ENCODE measurements at regions not wholly inside any gene's neighbourhood (a gene's known extent, or its start where the extent isn't known, plus 50 kb on each side); places are given as distances from the start of the nearest gene placed in this dataset.

- TF ChIP-seq GABPA (IDR thresholded peaks at IDR 0.05; ENCODE audit: low read depth): no peak
- TF ChIP-seq, protein P1, sequence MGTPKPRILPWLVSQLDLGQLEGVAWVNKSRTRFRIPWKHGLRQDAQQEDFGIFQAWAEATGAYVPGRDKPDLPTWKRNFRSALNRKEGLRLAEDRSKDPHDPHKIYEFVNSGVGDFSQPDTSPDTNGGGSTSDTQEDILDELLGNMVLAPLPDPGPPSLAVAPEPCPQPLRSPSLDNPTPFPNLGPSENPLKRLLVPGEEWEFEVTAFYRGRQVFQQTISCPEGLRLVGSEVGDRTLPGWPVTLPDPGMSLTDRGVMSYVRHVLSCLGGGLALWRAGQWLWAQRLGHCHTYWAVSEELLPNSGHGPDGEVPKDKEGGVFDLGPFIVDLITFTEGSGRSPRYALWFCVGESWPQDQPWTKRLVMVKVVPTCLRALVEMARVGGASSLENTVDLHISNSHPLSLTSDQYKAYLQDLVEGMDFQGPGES (IDR thresholded peaks at IDR 0.05; ENCODE audit: low read depth, low read length): no peak
- no peak for TF ChIP-seq USF2 (IDR thresholded peaks at IDR 0.05; ENCODE audit: borderline replicate concordance, low read depth, low read length)
- TF ChIP-seq POLR2AphosphoS5 (IDR thresholded peaks at IDR 0.05; ENCODE audit: low read depth, low read length): no peak
- no peak for TF ChIP-seq TCF12 (IDR thresholded peaks at IDR 0.05)
- no peak for TF ChIP-seq JUND (IDR thresholded peaks at IDR 0.05)
- TF ChIP-seq MXI1 (IDR thresholded peaks at IDR 0.05; ENCODE audit: low read depth, low read length): no peak
- TF ChIP-seq, protein P2, sequence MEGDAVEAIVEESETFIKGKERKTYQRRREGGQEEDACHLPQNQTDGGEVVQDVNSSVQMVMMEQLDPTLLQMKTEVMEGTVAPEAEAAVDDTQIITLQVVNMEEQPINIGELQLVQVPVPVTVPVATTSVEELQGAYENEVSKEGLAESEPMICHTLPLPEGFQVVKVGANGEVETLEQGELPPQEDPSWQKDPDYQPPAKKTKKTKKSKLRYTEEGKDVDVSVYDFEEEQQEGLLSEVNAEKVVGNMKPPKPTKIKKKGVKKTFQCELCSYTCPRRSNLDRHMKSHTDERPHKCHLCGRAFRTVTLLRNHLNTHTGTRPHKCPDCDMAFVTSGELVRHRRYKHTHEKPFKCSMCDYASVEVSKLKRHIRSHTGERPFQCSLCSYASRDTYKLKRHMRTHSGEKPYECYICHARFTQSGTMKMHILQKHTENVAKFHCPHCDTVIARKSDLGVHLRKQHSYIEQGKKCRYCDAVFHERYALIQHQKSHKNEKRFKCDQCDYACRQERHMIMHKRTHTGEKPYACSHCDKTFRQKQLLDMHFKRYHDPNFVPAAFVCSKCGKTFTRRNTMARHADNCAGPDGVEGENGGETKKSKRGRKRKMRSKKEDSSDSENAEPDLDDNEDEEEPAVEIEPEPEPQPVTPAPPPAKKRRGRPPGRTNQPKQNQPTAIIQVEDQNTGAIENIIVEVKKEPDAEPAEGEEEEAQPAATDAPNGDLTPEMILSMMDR (IDR thresholded peaks at IDR 0.05): no peak
Observed at GRCh38 chr4:108247387-108248049, 78.8 kb upstream of the LEF1 start (continued).

- H3K27ac ChIP-seq (ENCODE audit: low read depth in 2 of 2, low read length in 1 of 2): no peak overlapping the region
- H3K9me2 ChIP-seq: no peaks in the 10 kb centered on the region
- ChIA-PET CTCF (no interaction called here), POLR2A (no interaction called here)
- 8% methylated on average over 2 of the region's 2 CpGs for WGBS (ENCODE audit: low lambda C conversion rate)
- no peak overlapping the region for H3K9ac ChIP-seq
- no peak for DNase-seq
- TF ChIP-seq USF1 (IDR thresholded peaks at IDR 0.05; ENCODE audit: borderline replicate concordance, low read depth) (no peak), NRF1 (IDR thresholded peaks at IDR 0.05; ENCODE audit: low read depth, low read length) (no peak), SMC3 (IDR thresholded peaks at IDR 0.05; ENCODE audit: low read depth, low read length) (no peak), SIN3A (IDR thresholded peaks at IDR 0.05; ENCODE audit: borderline replicate concordance, low read depth, low read length) (no peak), GABPA (IDR thresholded peaks at IDR 0.05; ENCODE audit: low read depth) (no peak), GATA2 (CRISPR knock-in tag; IDR thresholded peaks at IDR 0.05) (no peak), RFX5 (IDR thresholded peaks at IDR 0.05; ENCODE audit: low read length) (no peak), FOSL2 (IDR thresholded peaks at IDR 0.05; ENCODE audit: borderline replicate concordance, low read depth) (no peak), EZH2phosphoT487 (IDR thresholded peaks at IDR 0.05; ENCODE audit: borderline replicate concordance, low read depth) (no peak)
- TF ChIP-seq, protein P3, sequence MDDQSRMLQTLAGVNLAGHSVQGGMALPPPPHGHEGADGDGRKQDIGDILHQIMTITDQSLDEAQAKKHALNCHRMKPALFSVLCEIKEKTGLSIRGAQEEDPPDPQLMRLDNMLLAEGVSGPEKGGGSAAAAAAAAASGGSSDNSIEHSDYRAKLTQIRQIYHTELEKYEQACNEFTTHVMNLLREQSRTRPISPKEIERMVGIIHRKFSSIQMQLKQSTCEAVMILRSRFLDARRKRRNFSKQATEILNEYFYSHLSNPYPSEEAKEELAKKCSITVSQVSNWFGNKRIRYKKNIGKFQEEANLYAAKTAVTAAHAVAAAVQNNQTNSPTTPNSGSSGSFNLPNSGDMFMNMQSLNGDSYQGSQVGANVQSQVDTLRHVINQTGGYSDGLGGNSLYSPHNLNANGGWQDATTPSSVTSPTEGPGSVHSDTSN (IDR thresholded peaks at IDR 0.05): no peak
- TF ChIP-seq, protein P1 (IDR thresholded peaks at IDR 0.05; ENCODE audit: low read depth, low read length): no peak
- H3K36me3 ChIP-seq (replicated peaks in 1 of 2; ENCODE audit: control insufficient read depth in 1 of 2, insufficient read depth in 2 of 2, low read length in 1 of 2): no peaks in the 10 kb centered on the region
- H2AFZ ChIP-seq (ENCODE audit: low read depth): no peak overlapping the region
- no peak overlapping the region for H3K4me3 ChIP-seq (ENCODE audit: low read depth in 2 of 2, low read length in 1 of 2)
- no peaks in the 10 kb centered on the region for H3F3A ChIP-seq (replicated peaks; ENCODE audit: insufficient read depth)
- H3K79me2 ChIP-seq (ENCODE audit: insufficient read depth): no peaks in the 10 kb centered on the region
- H3K4me1 ChIP-seq (ENCODE audit: control insufficient read depth in 1 of 2, insufficient read depth in 2 of 2, low read depth in 1 of 2, low read length in 1 of 2): no peaks in the 10 kb centered on the region
- no peaks in the 10 kb centered on the region; the same call in 1 of the 2 replicates for H3K9me3 ChIP-seq
- no peaks in the 10 kb centered on the region for H3K27me3 ChIP-seq (ENCODE audit: insufficient read depth)
- no peak overlapping the region for H3K4me2 ChIP-seq
- no peaks in the 10 kb centered on the region for H4K20me1 ChIP-seq (ENCODE audit: insufficient read depth)
Observed at GRCh38 chr4:108244606-108245005, 75.9 kb upstream of the LEF1 start.
